Subcutaneous abdominal adipose tissue (tissue), 5 donors: ENCODE measurements at regions not wholly inside any gene's neighbourhood (a gene's known extent, or its start where the extent isn't known, plus 50 kb on each side); places are given as distances from the start of the nearest gene placed in this dataset.

Experiments
- H3K27ac ChIP-seq: one replicate; pipeline ENCODE4 v1.7.0; 2013; ENCODE audit warnings: low read depth, mild to moderate bottlenecking, inconsistent platforms, low read length, moderate library complexity
- H3K27me3 ChIP-seq, 5 donors: one replicate each; pipeline ENCODE4 v1.7.0; 2013; ENCODE audit warnings: low read length in 5 of 5, inconsistent platforms in 1 of 5; ENCODE audit not compliant: control insufficient read depth in 5 of 5, insufficient read depth in 4 of 5
- H3K36me3 ChIP-seq, 5 donors: one replicate each; pipeline ENCODE4 v1.7.0; 2013; ENCODE audit warnings: low read length in 5 of 5; ENCODE audit not compliant: control insufficient read depth in 5 of 5, insufficient read depth in 5 of 5
- H3K4me1 ChIP-seq, 5 donors: one replicate each; pipeline ENCODE4 v1.7.0; 2013; ENCODE audit warnings: low read length in 5 of 5, mild to moderate bottlenecking in 3 of 5, moderate library complexity in 1 of 5; ENCODE audit not compliant: control insufficient read depth in 5 of 5, insufficient read depth in 5 of 5
- H3K4me3 ChIP-seq, 5 donors: one replicate each; pipeline ENCODE4 v1.7.0; 2013; ENCODE audit warnings: low read length in 5 of 5, low read depth in 1 of 5
- H3K9ac ChIP-seq, 5 donors: one replicate each; pipeline ENCODE4 v1.7.0; 2013; ENCODE audit warnings: low read length in 5 of 5, mild to moderate bottlenecking in 4 of 5, moderate library complexity in 3 of 5
- H3K9me3 ChIP-seq, 5 donors: one replicate each; pipeline ENCODE4 v1.7.0; 2013; ENCODE audit warnings: low read length in 5 of 5; ENCODE audit not compliant: control insufficient read depth in 5 of 5
- donor health status: healthy.
- donor health status: healthy.
- donor health status: healthy.
- donor health status: healthy.
- donor health status: healthy.

- H3K9me3 ChIP-seq: peaks cover 0 to 23% (median 8%) of the 10 kb centered on the region in 5 donors
- no peak overlapping the region for H3K4me3 ChIP-seq
- no peak overlapping the region for H3K9ac ChIP-seq
- no peaks in the 10 kb centered on the region for H3K36me3 ChIP-seq
- no peaks in the 10 kb centered on the region for H3K4me1 ChIP-seq
- H3K27me3 ChIP-seq: no peaks in the 10 kb centered on the region
- H3K27ac ChIP-seq: no peak overlapping the region
These were observed 813.9 kb downstream of the KCNJ18 start for GRCh38 chr17:22506231-22506630.

DNA sequence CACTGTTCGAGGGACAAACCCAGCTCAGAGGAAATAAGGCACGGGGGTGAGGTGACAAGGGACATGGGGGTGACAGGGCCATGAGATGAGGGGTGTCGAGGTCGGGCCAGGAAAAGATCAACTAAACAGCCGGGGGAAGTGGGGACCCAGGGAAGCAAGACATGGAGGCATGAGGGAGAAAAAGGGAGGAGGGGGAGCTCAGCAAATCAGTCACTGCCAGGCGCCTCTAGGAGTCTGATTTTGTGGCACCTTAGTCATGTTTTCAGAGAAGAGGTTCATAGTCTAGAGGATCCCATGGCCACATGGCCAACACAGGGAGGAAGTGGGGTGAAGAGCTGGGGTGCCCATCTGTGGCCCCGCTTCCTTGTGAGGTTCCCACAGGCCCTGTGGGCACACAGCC, 814.5 kb downstream of the KCNJ18 start:
- Histone ChIP-seq H3K9ac (no peak overlapping the region), H3K4me1 (no peaks in the 10 kb centered on the region), H3K27ac (no peak overlapping the region), H3K4me3 (no peak overlapping the region), H3K27me3 (no peaks in the 10 kb centered on the region), H3K36me3 (no peaks in the 10 kb centered on the region), H3K9me3 (peaks cover 0 to 27% (median 8%) of the 10 kb centered on the region in 5 donors)

DNA sequence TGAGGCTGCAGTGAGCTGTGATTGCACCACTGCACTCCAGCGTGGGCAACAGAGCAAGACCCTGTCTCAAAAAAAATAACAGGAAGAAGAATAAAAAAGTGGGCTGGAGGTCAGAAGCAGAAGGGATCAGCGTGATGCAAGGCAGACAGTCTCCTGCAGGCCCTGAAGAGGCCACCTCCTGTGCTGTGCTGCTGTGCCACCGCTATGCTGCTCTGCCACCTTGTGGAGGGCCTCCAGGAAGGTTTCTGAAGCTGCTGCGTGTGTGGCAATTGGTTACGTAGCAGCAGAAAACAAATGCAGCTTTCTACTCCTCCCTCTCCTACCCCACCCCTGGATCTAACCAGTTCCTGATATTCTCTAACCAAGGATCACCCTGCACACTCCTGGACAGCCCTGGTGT, 815.5 kb downstream of the KCNJ18 start:
- H3K4me1 ChIP-seq: no peaks in the 10 kb centered on the region
- H3K27me3 ChIP-seq: no peaks in the 10 kb centered on the region
- no peaks in the 10 kb centered on the region for H3K36me3 ChIP-seq
- H3K9ac ChIP-seq: no peak overlapping the region
- peaks cover 0 to 26% (median 3%) of the 10 kb centered on the region in 5 donors for H3K9me3 ChIP-seq
- H3K4me3 ChIP-seq: no peak overlapping the region
- no peak overlapping the region for H3K27ac ChIP-seq

DNA sequence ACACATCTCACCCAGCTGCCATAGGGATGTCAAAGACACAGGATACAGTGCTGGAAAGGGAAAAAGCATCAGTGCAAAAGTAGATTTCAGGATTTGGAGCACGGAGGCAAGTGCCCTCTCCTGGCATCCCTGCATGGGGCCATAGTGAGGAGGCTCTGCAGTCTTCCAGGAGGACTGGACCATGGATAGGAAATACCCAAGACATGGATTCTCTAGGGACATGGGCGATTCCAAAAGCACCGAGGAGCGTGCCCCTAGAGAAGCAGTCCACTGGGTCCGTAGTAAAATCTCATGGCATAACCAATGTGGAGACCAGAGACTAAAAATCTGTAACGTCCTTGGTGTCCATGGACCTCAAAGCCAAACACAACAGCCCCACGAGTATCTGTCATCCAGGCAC, 818.2 kb downstream of the KCNJ18 start:
- H3K9me3 ChIP-seq: peaks cover 0 to 24% (median 0%) of the 10 kb centered on the region in 5 donors

DNA sequence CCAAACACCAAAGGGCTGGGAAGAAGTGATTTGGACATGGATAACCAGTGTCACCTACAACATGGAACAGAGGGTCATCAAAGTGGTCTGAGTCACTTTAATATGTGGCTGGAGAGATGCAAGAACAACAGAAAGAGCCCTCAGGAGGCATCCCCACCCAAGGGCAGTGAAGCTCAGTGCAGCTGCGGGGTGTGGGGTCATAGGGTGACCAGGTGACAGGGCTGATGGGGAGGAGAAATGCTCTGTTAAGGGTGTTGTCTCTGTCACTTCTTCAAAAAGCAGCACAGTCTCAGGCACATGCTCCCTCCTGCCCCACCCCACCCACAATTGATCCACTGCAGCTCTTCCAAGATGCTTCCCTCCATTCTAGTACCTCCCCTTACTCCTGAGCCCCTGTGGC, 819.1 kb downstream of the KCNJ18 start:
- H3K27me3 ChIP-seq: no peaks in the 10 kb centered on the region

More for the DNA sequence above, 818.2 kb downstream of the KCNJ18 start:
- Histone ChIP-seq H3K4me3 (no peak overlapping the region), H3K27ac (no peak overlapping the region), H3K36me3 (no peaks in the 10 kb centered on the region), H3K27me3 (no peaks in the 10 kb centered on the region), H3K4me1 (no peaks in the 10 kb centered on the region), H3K9ac (no peak overlapping the region)

DNA sequence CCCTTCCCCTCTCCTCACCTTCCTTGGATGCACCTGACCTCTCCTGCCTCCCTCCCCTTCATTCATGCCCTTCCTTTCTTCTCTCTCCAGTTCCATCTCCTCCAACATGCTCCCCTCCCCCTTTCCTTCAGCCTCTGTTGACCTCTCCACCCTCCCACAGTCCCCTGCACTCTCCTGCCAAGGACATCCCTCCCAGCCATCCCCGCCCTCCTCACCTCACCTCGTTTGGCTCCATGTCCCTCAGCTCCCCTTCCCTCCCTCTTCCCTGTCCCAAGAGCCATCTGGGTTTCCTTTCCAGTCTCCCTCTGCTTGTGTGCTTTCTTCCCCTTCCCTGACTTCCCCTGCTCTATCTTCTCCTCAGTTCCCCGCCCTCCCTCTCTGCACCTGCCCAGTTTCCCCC, 819.7 kb downstream of the KCNJ18 start:
- no peak overlapping the region for H3K27ac ChIP-seq
- no peaks in the 10 kb centered on the region for H3K36me3 ChIP-seq
- no peak overlapping the region for H3K4me3 ChIP-seq
- peaks cover 0 to 22% (median 0%) of the 10 kb centered on the region in 5 donors for H3K9me3 ChIP-seq
- no peaks in the 10 kb centered on the region for H3K27me3 ChIP-seq
- H3K4me1 ChIP-seq: no peaks in the 10 kb centered on the region
- no peak overlapping the region for H3K9ac ChIP-seq

More for the DNA sequence above, 819.1 kb downstream of the KCNJ18 start:
- H3K36me3 ChIP-seq: no peaks in the 10 kb centered on the region
- H3K27ac ChIP-seq: no peak overlapping the region
- peaks cover 0 to 20% (median 0%) of the 10 kb centered on the region in 5 donors for H3K9me3 ChIP-seq
- no peak overlapping the region for H3K4me3 ChIP-seq
- H3K4me1 ChIP-seq: no peaks in the 10 kb centered on the region
- no peak overlapping the region for H3K9ac ChIP-seq

DNA sequence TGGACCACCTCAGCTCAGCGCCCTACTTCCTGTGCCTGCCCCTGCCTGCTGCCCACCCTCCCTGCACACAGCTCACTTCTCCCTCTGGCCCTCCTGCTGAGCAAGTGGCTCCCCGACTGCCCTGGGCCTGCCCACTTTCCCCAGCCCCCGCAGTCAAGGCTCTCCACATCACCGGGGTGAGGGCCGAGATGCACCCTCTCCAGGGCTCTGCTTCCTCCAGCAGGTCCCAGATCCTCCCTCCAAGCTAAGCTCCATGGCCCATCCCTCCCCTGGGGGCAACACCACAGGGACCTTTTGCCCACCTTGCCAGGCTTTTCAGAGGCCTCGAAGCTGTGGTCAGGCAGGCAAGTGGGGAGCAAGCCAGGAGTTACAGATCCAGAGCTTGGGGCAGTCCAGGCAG, 820.2 kb downstream of the KCNJ18 start:
- no peaks in the 10 kb centered on the region for H3K27me3 ChIP-seq
- no peak overlapping the region for H3K27ac ChIP-seq
- no peaks in the 10 kb centered on the region for H3K36me3 ChIP-seq
- no peak overlapping the region for H3K9ac ChIP-seq
- H3K9me3 ChIP-seq: peaks cover 0 to 24% (median 0%) of the 10 kb centered on the region in 5 donors
- H3K4me3 ChIP-seq: no peak overlapping the region
- H3K4me1 ChIP-seq: no peaks in the 10 kb centered on the region

DNA sequence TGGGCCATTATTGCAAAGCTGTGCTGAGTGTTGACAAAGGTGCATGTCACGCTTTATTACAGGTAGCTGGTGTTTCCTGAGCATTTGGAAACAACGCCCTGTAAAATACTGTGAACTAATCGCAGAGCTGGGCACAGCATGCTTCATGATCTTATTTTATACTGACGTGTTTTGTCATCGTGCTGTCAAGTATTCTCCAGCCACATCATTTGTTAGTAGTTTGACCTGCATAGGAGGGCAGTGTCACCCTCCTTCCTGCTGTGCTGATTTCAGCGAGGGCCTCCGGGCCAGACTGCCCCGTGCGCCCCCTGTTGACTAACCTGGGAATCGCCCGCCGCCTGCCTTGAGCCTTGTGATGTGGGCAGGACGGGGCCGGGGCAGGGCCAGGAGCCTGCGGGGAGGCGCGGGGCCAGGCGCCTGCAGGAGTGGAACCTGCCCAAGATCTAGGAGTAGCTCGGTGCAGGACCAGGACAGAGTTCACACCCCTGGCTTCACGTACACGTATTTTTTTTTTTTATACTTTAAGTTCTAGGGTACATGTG, 820.7 kb downstream of the KCNJ18 start:
- no peak overlapping the region for H3K4me3 ChIP-seq
- no peak overlapping the region for H3K27ac ChIP-seq
- no peaks in the 10 kb centered on the region for H3K36me3 ChIP-seq
- H3K9ac ChIP-seq: no peak overlapping the region
- H3K9me3 ChIP-seq: peaks cover 0 to 25% (median 0%) of the 10 kb centered on the region in 5 donors
- H3K4me1 ChIP-seq: no peaks in the 10 kb centered on the region
- no peaks in the 10 kb centered on the region for H3K27me3 ChIP-seq

GRCh38 chr17:22514315-22514714, 822.0 kb downstream of the KCNJ18 start:
- no peak overlapping the region for H3K4me3 ChIP-seq
- H3K27me3 ChIP-seq: no peaks in the 10 kb centered on the region
- H3K9ac ChIP-seq: no peak overlapping the region
- peaks cover 0 to 25% (median 0%) of the 10 kb centered on the region in 5 donors for H3K9me3 ChIP-seq
- no peaks in the 10 kb centered on the region for H3K36me3 ChIP-seq
- no peak overlapping the region for H3K27ac ChIP-seq
- H3K4me1 ChIP-seq: no peaks in the 10 kb centered on the region

DNA sequence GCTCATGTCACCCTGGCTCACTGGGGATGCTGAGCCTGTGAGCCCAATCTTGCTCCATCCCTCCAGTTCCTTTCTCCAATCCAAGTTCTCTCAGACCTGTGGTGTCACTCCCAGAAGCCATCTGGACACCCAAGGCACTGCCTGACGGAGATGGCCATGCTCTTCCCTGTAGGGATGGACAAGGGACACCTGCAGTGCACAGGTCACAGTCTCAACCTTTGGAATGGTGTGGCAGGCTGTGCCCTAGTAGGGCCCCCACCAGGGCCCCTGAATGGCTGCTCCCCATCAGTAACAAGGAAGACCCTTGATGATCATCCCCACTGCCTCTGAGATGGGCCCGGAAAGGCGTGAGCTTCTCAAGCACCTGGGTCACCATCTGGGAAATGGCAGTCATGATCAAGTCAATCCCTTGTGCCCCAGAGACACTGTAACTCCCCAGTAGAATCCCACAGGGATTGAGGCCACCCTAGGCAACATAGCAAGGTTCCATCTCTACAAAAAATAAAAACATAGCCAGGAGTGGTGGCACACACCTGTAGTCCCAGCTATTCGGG, 822.5 kb downstream of the KCNJ18 start:
- Histone ChIP-seq H3K4me3 (no peak overlapping the region), H3K27ac (no peak overlapping the region), H3K27me3 (no peaks in the 10 kb centered on the region), H3K4me1 (no peaks in the 10 kb centered on the region), H3K36me3 (no peaks in the 10 kb centered on the region), H3K9me3 (peaks cover 0 to 25% (median 0%) of the 10 kb centered on the region in 5 donors), H3K9ac (no peak overlapping the region)
